Upper lobe of left lung (tissue), 4 donors: ENCODE measurements at regions not wholly inside any gene's neighbourhood (a gene's known extent, or its start where the extent isn't known, plus 50 kb on each side); places are given as distances from the start of the nearest gene placed in this dataset.

Experiments
- CTCF ChIP-seq, 6 experiments: fragments of 450-650 bp in 4 of 6; fragments of 200-600 bp in 2 of 6; sonication (generic) in 2 of 6; IDR thresholded peaks; one replicate each; pipeline ENCODE4 v1.5.1; 2016 to 2019; ENCODE audit warnings: antibody characterized with exemption in 6 of 6
- EP300 ChIP-seq, 4 donors: sonication (generic); formaldehyde crosslinking; IDR thresholded peaks; one replicate each; pipeline ENCODE4 v1.5.1; 2017; ENCODE audit warnings: antibody characterized with exemption in 4 of 4, control low read depth in 2 of 4
- POLR2A ChIP-seq, 4 donors: fragments of 450-650 bp; IDR thresholded peaks; one replicate each; pipeline ENCODE4 v1.5.1; 2016 to 2017; ENCODE audit warnings: antibody characterized with exemption in 4 of 4, mild to moderate bottlenecking in 2 of 4

GRCh38 chr11:130792772-130793171, 123.5 kb downstream of the SNX19 start:
- TF ChIP-seq CTCF (IDR thresholded peaks at IDR 0.05) (no peak), POLR2A (IDR thresholded peaks at IDR 0.05) (no peak), EP300 (IDR thresholded peaks at IDR 0.05) (no peak)
